ENCODE measurements at regions not wholly inside any gene's neighbourhood (a gene's known extent, or its start where the extent isn't known, plus 50 kb on each side); places are given as distances from the start of the nearest gene placed in this dataset.

- no peak for DNase-seq (ENCODE audit: low read depth)
Measured at GRCh38 chr6:98467091-98467490, 367.3 kb upstream of the POU3F2 start.

GRCh38 chr6:98467902-98468301 is 366.5 kb upstream of the POU3F2 start:
- no peak for DNase-seq (ENCODE audit: low read depth)

GRCh38 chr6:98469141-98469540 is 365.2 kb upstream of the POU3F2 start:
- no peak for DNase-seq (ENCODE audit: low read depth)

DNA sequence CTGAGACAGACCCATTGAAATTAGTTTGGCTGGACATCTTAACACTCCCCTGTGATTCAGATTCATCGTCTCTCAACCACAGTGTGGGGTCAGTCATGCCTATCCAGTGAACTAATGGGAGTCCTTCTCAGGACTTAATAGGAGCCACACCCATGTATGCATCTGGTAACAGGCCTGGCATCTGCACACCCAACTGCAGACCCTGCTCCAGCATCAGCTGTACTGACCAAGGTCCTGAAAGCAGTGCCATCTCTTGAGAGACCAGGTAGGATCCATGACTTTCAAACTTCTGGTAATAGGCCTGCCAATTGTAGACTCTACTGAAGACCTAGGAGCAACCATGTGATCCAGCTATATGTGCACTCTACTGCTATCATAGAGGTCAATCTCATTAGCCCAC is 363.6 kb upstream of the POU3F2 start:
- DNase-seq (ENCODE audit: low read depth), result no peak

DNA sequence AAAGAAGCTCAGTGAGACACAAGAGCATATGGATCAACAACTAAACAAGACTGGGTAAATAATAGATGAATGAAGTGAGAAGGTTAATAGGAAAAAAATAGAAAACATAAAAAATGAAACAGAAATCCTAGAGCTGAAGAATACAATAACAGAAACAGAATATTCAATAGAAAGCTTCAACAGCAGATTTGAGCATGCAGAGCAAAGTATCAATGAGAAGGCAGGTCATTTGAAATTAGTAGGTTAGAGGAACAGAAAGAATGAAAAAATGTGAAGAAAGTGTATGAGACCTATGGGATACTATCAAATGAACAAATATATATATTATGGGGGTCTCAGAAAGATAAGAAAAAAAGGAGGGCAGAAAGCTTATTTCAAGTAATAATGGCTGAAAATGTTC is 362.9 kb upstream of the POU3F2 start:
- no peak for DNase-seq (ENCODE audit: low read depth)

DNA sequence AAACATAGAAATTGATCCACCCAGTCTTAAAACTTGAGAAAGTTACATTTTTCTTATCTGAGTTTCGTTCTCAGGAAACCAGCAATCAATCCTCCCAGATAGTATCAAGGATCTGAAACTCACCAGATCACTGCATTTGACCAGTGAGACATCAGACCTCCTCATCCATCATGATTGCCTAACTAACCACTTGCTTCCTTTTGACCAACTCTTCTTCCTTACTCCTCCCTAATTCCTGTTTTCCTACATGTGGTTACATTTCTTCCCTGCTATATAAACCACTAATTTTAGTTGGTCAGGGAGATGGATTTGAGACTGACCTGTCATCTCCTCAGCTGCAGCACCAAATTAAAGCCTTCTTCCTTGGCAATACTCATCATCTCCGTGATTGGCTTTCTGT is 357.1 kb upstream of the POU3F2 start:
- no peak for DNase-seq (ENCODE audit: low read depth)

DNA sequence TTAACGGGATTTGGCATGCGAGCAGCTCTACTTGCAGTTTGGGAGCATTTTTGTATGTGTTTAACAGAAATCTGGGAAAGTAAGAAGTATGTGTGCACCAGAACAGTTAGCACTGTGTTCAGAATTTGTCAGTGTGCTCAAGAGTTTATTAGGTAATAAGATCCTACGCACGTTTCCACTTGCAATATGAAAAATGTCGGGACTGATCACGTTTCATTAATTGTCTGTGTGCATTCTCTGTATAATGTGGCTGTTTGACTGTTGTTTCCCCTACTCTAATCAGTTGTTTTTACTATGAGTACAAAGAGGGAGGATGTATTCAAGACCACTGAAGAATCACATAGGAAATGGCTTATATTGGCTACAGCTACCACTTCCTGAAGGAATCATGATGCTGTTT is 349.7 kb upstream of the POU3F2 start:
- DNase-seq (ENCODE audit: low read depth), result no peak

DNA sequence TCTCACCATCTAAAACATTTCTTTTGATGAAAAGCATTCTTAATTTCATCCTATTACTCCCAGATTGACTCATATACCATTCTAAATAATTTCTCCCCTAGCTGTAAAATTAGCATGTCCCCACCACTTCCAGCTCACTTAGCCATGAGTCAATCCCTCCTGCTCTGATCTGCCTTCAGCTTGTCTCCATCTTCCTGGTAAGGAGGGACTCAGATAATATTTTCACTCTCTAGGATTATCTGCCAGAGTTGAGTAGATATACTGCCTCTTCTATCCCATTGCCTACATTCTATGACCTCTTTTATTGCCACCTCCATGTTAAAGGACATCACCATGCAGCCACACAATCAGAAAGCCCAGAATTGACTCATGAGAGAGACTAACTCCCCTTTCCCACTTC is 348.8 kb upstream of the POU3F2 start:
- DNase-seq (ENCODE audit: low read depth), result no peak

- no peak for DNase-seq (ENCODE audit: low read depth)
Measured at GRCh38 chr6:98486057-98486456, 348.3 kb upstream of the POU3F2 start.

DNA sequence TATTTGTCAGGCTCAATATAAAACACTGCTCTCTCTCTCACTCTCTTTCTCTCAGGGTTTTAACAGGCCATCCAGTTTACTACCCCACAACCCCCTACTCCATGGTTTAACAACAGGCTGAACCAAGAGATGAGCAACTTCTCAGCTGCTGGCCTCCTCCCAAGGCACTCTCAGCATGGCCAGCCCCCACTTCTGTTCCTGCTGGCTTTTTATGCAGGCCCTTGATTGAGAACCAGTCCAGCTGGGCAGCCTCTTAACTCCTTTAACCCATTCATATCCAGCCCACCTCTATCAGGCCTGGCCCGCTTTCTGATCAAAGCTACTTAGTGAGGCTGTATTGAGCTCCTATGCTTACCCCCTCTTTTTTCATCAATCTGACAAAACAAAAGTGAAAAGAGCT is 346.8 kb upstream of the POU3F2 start:
- no peak for DNase-seq (ENCODE audit: low read depth)

DNA sequence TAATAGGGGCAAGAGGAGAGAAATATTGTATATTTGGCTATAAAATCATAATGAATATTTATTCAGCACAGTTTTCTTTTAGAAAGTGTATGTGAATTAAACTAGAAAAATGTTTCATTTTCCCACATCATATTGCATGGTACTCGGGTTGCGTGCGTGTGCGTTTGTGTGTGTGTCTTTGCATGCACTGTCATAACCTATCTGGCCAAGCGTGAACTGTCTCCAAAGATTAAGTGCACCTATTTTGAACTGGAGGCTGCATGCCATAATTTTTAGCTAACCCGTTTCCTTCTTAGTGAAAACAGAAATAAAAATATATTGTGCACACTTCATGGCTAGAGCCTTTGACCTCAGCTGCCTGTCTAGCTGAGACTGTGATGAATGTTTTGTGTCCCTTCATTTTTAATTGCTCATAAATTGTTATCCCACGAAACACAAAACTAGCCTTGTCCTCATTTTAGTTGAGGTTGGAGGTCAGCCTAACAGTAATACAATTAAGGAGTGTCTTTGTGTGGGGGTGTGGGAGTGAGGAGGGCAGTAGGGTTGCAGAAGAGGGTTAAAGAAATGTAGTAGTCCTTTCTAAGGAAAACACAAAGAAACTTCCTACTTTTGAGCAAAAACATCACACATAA is 336.1 kb upstream of the POU3F2 start:
- DNase-seq (ENCODE audit: low read depth), result no peak

DNA sequence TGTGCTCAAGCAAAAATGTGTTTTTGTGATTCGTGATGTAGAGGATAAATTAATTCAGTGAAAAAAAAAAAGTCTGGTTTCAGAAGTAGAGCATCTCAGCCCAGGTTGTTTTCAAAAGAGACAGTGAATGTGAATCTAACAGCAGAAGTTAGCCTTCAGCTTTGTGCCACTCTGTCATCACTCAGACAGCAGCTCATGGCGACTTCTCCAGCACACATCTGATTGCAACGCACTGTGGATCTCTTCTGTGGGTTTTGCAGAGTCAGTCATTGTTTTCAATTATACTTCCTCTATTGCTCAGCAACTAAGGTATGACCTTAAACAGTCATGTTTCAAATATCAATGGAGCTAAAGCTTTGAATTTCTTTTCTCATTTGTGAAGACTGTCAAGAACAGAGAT is 335.5 kb upstream of the POU3F2 start:
- no peak for DNase-seq (ENCODE audit: low read depth)

DNA sequence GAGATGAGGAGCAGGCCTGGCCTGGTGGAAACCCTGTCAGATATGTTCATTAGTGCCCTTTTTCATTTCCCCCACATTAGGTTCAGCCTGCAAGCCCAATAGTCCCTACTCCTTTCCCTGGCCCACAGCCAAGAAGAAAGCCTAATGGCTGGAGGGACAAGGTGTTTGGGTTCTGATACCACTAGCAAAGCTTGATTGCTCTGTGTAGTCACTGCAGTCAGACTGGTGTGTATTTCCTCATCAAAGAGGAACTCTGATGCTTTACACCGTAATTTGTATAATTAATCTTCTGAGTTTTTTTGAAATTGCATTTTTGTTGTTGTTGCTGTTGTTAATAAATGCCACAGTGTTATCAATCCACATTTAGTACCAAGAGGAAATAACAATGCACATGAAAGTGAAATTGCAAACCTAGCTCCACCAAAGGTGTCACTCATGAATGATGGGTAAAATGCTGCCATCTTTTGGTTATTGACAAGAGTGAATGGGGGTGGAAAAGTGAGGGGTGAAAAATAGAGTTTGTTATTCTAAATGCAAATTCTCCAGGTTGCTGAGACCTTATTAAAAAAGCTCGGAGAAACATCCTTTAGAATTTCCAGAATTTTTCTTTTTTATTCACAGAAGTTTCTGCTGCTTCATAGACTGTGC is 320.2 kb upstream of the POU3F2 start:
- no peak for DNase-seq (ENCODE audit: low read depth)

GRCh38 chr6:98514796-98515195 is 319.6 kb upstream of the POU3F2 start:
- no peak for DNase-seq (ENCODE audit: low read depth)

GRCh38 chr6:98516206-98516605 is 318.2 kb upstream of the POU3F2 start:
- no peak for DNase-seq (ENCODE audit: low read depth)

- no peak for DNase-seq (ENCODE audit: low read depth)
Measured at GRCh38 chr6:98516866-98517265, 317.5 kb upstream of the POU3F2 start.

DNA sequence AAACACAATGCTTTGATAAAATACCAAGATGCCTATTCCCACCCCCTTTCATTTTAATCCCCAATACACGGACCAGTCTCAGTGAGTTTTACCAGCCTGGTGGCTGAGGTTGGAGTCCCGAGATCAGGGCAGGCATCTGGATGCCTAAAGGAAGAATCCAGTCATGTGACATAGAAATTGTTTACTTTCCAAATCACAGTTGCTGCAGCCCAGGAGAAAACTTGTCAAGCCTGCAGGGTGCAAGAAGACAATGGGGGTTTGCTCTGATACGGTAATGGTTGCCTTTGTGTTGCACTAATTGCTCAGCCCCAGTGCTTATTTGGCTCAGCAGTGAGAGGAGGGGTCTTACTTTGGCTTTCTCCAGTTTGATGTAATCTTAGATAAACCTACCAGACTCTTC is 308.5 kb upstream of the POU3F2 start:
- no peak for DNase-seq (ENCODE audit: low read depth)

- DNase-seq (ENCODE audit: low read depth), result no peak
Measured at GRCh38 chr6:98526465-98526864, 307.9 kb upstream of the POU3F2 start.

GRCh38 chr6:98529364-98529763 is 305.0 kb upstream of the POU3F2 start:
- DNase-seq (ENCODE audit: low read depth), result no peak

- DNase-seq (ENCODE audit: low read depth), result no peak
Measured at GRCh38 chr6:98530732-98531131, 303.6 kb upstream of the POU3F2 start.

GRCh38 chr6:98532004-98532403 is 302.4 kb upstream of the POU3F2 start:
- no peak for DNase-seq (ENCODE audit: low read depth)

GRCh38 chr6:98539741-98540140 is 294.6 kb upstream of the POU3F2 start:
- no peak for DNase-seq (ENCODE audit: low read depth)

DNA sequence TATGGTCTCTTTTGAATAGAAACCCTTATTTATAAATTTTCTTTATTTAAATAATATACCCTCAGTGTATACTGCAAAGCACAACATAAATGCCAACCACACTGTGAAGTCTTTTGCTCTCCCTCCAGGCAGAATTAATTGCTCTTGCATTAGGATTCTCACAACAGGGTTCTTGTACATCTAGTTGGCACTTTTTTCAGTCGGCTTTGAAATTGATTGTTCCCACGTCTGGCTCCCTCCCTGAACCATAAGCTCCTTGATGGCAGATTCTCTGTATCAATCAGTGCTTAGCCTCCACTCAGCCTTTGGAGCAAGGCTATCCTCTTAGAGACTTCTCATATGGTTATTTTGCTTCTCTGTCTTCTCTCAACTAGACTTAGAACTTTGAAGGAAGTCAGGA is 288.0 kb upstream of the POU3F2 start:
- DNase-seq (ENCODE audit: low read depth), result no peak

- DNase-seq (ENCODE audit: low read depth), result no peak
Measured at GRCh38 chr6:98547151-98547550, 287.2 kb upstream of the POU3F2 start.
